Keratinocyte (primary cell): ENCODE measurements at regions not wholly inside any gene's neighbourhood (a gene's known extent, or its start where the extent isn't known, plus 50 kb on each side); places are given as distances from the start of the nearest gene placed in this dataset.

Source experiments
- EZH2 ChIP-seq: IDR thresholded peaks from one replicate; pipeline ENCODE4 v1.6.1; 2012; ENCODE audit warnings: inconsistent platforms, mild to moderate bottlenecking, low read length, moderate library complexity
- TF ChIP-seq, protein P1 (sequence below), 3 experiments: IDR thresholded peaks in 1 of 3; conservative IDR thresholded peaks in 1 of 3; optimal IDR thresholded peaks in 1 of 3; 2 replicates in 2 of 3; 3 replicates in 1 of 3; pipeline versions ENCODE3 to v1.5.1; 2011; ENCODE audit warnings: low read length in 3 of 3, mild to moderate bottlenecking in 3 of 3, moderate library complexity in 2 of 3, control low read depth in 1 of 3, inconsistent platforms in 1 of 3; ENCODE audit not compliant: insufficient read depth in 2 of 3; ENCODE audit errors: extremely low read depth in 1 of 3

DNA sequence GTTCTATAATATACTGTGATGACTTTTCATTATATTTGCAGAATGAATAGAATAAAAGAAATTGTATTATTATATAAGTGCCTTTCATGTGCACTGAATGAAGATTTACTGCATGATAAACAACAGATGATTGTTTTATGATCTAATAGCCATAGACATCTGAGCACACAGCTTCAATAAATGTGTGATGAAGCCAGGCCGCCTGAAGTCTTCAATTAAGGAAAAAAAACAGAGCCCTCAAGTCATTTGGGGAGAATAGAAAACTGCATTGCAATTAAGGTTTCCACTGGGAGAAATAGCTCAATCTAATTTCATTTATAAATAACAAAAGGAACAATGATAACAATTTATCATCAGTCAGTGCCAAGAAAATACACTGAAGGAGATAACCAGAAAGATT, 955.2 kb downstream of the FSTL5 start:
- TF ChIP-seq, protein P1, sequence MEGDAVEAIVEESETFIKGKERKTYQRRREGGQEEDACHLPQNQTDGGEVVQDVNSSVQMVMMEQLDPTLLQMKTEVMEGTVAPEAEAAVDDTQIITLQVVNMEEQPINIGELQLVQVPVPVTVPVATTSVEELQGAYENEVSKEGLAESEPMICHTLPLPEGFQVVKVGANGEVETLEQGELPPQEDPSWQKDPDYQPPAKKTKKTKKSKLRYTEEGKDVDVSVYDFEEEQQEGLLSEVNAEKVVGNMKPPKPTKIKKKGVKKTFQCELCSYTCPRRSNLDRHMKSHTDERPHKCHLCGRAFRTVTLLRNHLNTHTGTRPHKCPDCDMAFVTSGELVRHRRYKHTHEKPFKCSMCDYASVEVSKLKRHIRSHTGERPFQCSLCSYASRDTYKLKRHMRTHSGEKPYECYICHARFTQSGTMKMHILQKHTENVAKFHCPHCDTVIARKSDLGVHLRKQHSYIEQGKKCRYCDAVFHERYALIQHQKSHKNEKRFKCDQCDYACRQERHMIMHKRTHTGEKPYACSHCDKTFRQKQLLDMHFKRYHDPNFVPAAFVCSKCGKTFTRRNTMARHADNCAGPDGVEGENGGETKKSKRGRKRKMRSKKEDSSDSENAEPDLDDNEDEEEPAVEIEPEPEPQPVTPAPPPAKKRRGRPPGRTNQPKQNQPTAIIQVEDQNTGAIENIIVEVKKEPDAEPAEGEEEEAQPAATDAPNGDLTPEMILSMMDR (optimal IDR thresholded peaks at IDR 0.05 in 1 of 3, IDR thresholded peaks at IDR 0.05 in 1 of 3, conservative IDR thresholded peaks at IDR 0.05 in 1 of 3; ENCODE audit: extremely low read depth in 1 of 3, insufficient read depth in 2 of 3, low read length in 3 of 3): no peak
- no peak for TF ChIP-seq EZH2
